H1 (cell line): ENCODE measurements at regions not wholly inside any gene's neighbourhood (a gene's known extent, or its start where the extent isn't known, plus 50 kb on each side); places are given as distances from the start of the nearest gene placed in this dataset.

Source experiments
- EP300 ChIP-seq, 2 experiments: IDR thresholded peaks; 1 replicate in 1 of 2; 2 replicates in 1 of 2; pipeline ENCODE4 v1.6.1; 2011 to 2012; ENCODE audit warnings: low read depth in 2 of 2, low read length in 2 of 2, mild to moderate bottlenecking in 2 of 2, borderline replicate concordance in 1 of 2, inconsistent platforms in 1 of 2, moderate library complexity in 1 of 2
- KDM1A ChIP-seq: fragments of 200-600, 300-600 bp; sonication (generic); IDR thresholded peaks from 2 replicates; pipeline ENCODE4 v1.7.1; 2016; ENCODE audit warnings: mild to moderate bottlenecking, low read length, borderline replicate concordance
- PHF8 ChIP-seq: fragments of 200-600 bp; sonication (generic); conservative IDR thresholded peaks from 2 replicates; pipeline ENCODE4 v1.7.1; 2012; ENCODE audit warnings: low read depth, mild to moderate bottlenecking, inconsistent platforms, low read length, moderate library complexity

DNA sequence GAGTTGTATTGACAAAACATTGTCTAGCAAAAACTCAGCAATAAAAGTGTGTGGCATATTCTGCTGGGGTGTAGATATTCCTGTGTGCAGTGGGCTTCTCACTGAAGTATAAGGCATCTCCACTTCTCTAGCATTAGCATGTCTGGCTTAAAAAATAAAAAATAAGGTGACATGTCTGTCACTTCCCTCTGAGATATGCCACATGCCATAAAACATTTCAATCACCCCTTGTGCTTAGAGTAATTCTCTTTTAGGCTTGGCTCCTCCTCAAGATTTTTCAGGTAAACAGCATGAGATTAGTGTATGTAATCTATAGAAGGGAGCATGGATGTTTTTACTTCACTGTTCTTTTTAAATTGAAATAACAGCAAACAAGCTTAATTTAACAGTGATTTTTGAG, 194.4 kb upstream of the SNX7 start (continued):
- TF ChIP-seq KDM1A (no peak), PHF8 (no peak), EP300 (IDR thresholded peaks at IDR 0.05; ENCODE audit: borderline replicate concordance in 1 of 2, low read depth in 2 of 2, low read length in 2 of 2) (no peak)
